PFSK-1 (cell line): ENCODE measurements at regions not wholly inside any gene's neighbourhood (a gene's known extent, or its start where the extent isn't known, plus 50 kb on each side); places are given as distances from the start of the nearest gene placed in this dataset.

Experiments
- FOXP2 ChIP-seq: optimal IDR thresholded peaks from 2 replicates; pipeline ENCODE3; 2011; ENCODE audit warnings: borderline replicate concordance, control low read depth, inconsistent platforms; ENCODE audit not compliant: insufficient read depth; ENCODE audit errors: extremely low read length, extremely low read depth
- POLR2AphosphoS5 ChIP-seq: IDR thresholded peaks from 2 replicates; pipeline ENCODE4 v1.6.1; 2012; ENCODE audit warnings: low read depth, mild to moderate bottlenecking, control low read depth, low read length, moderate library complexity
- SIN3A ChIP-seq: IDR thresholded peaks from 2 replicates; pipeline ENCODE4 v1.6.1; 2012; ENCODE audit warnings: mild to moderate bottlenecking, low read length, moderate library complexity, borderline replicate concordance; ENCODE audit not compliant: insufficient read depth
- TAF1 ChIP-seq: IDR thresholded peaks from 2 replicates; pipeline ENCODE4 v1.6.1; 2012; ENCODE audit warnings: low read length, control low read depth, borderline replicate concordance; ENCODE audit not compliant: insufficient read depth
- TF ChIP-seq, protein P1 (sequence below), 2 experiments: IDR thresholded peaks; 2 replicates each; pipeline versions ENCODE4 v1.6.1 to v1.8.0; 2011 to 2012; ENCODE audit warnings: low read depth in 2 of 2, low read length in 2 of 2, control low read depth in 1 of 2, inconsistent platforms in 1 of 2, mild to moderate bottlenecking in 1 of 2, moderate library complexity in 1 of 2; ENCODE audit not compliant: insufficient read depth in 1 of 2

DNA sequence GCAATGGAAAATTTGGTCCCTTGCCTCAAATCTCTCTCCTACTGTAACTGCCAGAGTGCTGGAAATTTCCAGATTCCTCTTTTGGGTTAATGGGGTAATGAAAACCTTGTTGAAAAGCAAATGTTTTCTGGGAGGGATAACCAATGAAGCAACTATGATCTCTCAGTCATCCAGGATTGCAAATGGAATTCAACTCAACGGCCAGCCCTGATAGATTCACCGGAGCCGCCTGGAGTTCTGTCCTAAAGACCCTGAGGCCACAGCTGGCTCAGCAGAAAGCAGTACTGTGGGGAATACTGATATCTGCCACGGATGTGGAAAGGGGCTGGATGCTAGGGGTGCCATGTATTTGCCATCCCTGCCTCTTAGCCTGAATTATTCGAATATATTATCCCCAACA lies 167.8 kb downstream of the NRP2 start:
- TF ChIP-seq FOXP2 (no peak), POLR2AphosphoS5 (no peak), SIN3A (no peak), TAF1 (no peak)
- TF ChIP-seq, protein P1, sequence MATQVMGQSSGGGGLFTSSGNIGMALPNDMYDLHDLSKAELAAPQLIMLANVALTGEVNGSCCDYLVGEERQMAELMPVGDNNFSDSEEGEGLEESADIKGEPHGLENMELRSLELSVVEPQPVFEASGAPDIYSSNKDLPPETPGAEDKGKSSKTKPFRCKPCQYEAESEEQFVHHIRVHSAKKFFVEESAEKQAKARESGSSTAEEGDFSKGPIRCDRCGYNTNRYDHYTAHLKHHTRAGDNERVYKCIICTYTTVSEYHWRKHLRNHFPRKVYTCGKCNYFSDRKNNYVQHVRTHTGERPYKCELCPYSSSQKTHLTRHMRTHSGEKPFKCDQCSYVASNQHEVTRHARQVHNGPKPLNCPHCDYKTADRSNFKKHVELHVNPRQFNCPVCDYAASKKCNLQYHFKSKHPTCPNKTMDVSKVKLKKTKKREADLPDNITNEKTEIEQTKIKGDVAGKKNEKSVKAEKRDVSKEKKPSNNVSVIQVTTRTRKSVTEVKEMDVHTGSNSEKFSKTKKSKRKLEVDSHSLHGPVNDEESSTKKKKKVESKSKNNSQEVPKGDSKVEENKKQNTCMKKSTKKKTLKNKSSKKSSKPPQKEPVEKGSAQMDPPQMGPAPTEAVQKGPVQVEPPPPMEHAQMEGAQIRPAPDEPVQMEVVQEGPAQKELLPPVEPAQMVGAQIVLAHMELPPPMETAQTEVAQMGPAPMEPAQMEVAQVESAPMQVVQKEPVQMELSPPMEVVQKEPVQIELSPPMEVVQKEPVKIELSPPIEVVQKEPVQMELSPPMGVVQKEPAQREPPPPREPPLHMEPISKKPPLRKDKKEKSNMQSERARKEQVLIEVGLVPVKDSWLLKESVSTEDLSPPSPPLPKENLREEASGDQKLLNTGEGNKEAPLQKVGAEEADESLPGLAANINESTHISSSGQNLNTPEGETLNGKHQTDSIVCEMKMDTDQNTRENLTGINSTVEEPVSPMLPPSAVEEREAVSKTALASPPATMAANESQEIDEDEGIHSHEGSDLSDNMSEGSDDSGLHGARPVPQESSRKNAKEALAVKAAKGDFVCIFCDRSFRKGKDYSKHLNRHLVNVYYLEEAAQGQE (IDR thresholded peaks at IDR 0.05; ENCODE audit: insufficient read depth in 1 of 2, low read depth in 2 of 2, low read length in 2 of 2): no peak

DNA sequence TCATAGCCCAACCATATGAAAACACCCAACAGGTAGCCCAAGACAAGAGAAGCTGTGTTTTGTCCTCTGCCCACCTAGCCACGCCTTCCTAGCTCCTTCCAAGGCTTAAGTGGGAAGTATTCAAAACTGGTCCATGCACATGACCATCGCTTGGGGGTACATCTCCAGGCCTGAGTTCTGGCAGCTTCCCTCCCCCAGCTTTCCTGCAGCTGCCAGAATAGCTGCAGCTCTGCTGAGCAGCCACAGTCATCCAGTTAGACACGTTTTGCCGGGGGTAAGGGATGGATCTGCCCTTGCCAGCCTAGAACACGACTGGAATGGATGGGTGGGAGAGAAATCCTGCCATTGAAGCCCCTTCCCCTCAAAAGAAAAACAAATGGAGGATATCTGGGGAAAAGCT lies 166.8 kb downstream of the NRP2 start:
- TF ChIP-seq TAF1 (no peak), POLR2AphosphoS5 (no peak), SIN3A (no peak), FOXP2 (no peak)
- TF ChIP-seq, protein P1 (IDR thresholded peaks at IDR 0.05; ENCODE audit: insufficient read depth in 1 of 2, low read depth in 2 of 2, low read length in 2 of 2): no peak

DNA sequence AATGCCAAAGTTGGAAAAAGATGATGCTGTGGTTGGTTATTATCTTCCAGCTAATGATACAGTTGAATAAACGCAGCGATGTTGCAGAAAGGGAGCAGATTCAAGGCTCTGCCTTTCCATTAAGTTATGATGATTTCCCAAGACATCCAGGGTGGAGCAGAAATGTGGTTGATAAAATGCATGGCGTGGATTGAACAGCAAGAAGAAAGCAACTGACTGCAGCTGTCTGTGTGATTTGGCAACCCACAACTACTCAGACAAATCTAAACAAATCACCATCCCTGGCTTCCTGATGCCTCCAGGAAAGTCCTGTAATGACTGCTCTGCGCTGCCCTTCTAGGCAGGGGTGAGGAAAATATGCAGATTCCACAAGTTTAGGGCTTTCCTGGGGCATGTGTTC lies 166.3 kb downstream of the NRP2 start:
- TF ChIP-seq, protein P1 (IDR thresholded peaks at IDR 0.05; ENCODE audit: insufficient read depth in 1 of 2, low read depth in 2 of 2, low read length in 2 of 2): no peak
- no peak for TF ChIP-seq SIN3A
- no peak for TF ChIP-seq POLR2AphosphoS5
- no peak for TF ChIP-seq TAF1
- no peak for TF ChIP-seq FOXP2
